Right lobe of liver (tissue), 4 donors: ENCODE measurements at regions not wholly inside any gene's neighbourhood (a gene's known extent, or its start where the extent isn't known, plus 50 kb on each side); places are given as distances from the start of the nearest gene placed in this dataset.

Experiments used
- CTCF ChIP-seq, 4 donors: fragments of 200-600 bp in 3 of 4; fragments of 450-650 bp in 1 of 4; IDR thresholded peaks; one replicate each; pipeline versions ENCODE4 v1.5.1 to v1.8.0; 2016 to 2022; ENCODE audit warnings: antibody characterized with exemption in 4 of 4, mild to moderate bottlenecking in 2 of 4
- POLR2A ChIP-seq: fragments of 450-650 bp; IDR thresholded peaks from one replicate; pipeline ENCODE4 v1.6.1; 2017; ENCODE audit warnings: antibody characterized with exemption, mild to moderate bottlenecking
- donor health status: DM: no; HTN: no; CAD: no.
- donor health status: DM: no; HTN: no; CAD: no.
- donor health status: DM: no; HTN: yes; CAD: no.

GRCh38 chr13:22517544-22517943 is 663.2 kb upstream of the SGCG start:
- TF ChIP-seq POLR2A, result no peak
- no peak for TF ChIP-seq CTCF (IDR thresholded peaks at IDR 0.05)
